D341Med (cell line): ENCODE measurements at regions not wholly inside any gene's neighbourhood (a gene's known extent, or its start where the extent isn't known, plus 50 kb on each side); places are given as distances from the start of the nearest gene placed in this dataset.
"Not testable (repeated sequence)": the region's sequence is repeated elsewhere in the genome, so short reads cannot be mapped to it uniquely, and the experiment has no call there.

ENCODE experiments used
- DNase-seq: peaks from one replicate; pipeline ENCODE4 v3.0.0; 2012; ENCODE audit warnings: low spot score

- DNase-seq, result no peak
Measured at GRCh38 chr19:29873801-29874575, 62.2 kb downstream of the CCNE1 start.

- DNase-seq, result no peak
Measured at GRCh38 chr19:29875931-29876330, 64.1 kb downstream of the CCNE1 start.

GRCh38 chr19:29876414-29876813 lies 64.6 kb downstream of the CCNE1 start:
- DNase-seq, result no peak

- not testable (repeated sequence) for DNase-seq
Measured at GRCh38 chr19:29876908-29877307, 65.1 kb downstream of the CCNE1 start.

- DNase-seq, result peak; percentile 8
Measured at GRCh38 chr19:29878973-29879654, 62.9 kb upstream of the URI1 start.

- no peak for DNase-seq
Measured at GRCh38 chr19:29879655-29879974, 62.4 kb upstream of the URI1 start.

- no peak for DNase-seq
Measured at GRCh38 chr19:29880498-29881081, 61.4 kb upstream of the URI1 start.

GRCh38 chr19:29881386-29881785 lies 60.7 kb upstream of the URI1 start:
- no peak for DNase-seq

- DNase-seq, result peak; percentile 26
Measured at GRCh38 chr19:29882719-29883105, 59.3 kb upstream of the URI1 start.

GRCh38 chr19:29884044-29884443 lies 58.0 kb upstream of the URI1 start:
- DNase-seq, result no peak

- peak; percentile 21 for DNase-seq
Measured at GRCh38 chr19:29884466-29884865, 57.6 kb upstream of the URI1 start.

- not testable (repeated sequence) for DNase-seq
Measured at GRCh38 chr19:29886106-29886505, 55.9 kb upstream of the URI1 start.

GRCh38 chr19:29886586-29886985 lies 55.5 kb upstream of the URI1 start:
- no peak for DNase-seq

GRCh38 chr19:29887442-29887855 lies 54.6 kb upstream of the URI1 start:
- peak; percentile 27 for DNase-seq

- not testable (repeated sequence) for DNase-seq
Measured at GRCh38 chr19:29888047-29888446, 54.0 kb upstream of the URI1 start.

- DNase-seq, result peak; percentile 9
Measured at GRCh38 chr19:29889702-29890101, 52.3 kb upstream of the URI1 start.

- no peak for DNase-seq
Measured at GRCh38 chr19:29890392-29890791, 51.6 kb upstream of the URI1 start.
